A549 (cell line): ENCODE measurements at regions not wholly inside any gene's neighbourhood (a gene's known extent, or its start where the extent isn't known, plus 50 kb on each side); places are given as distances from the start of the nearest gene placed in this dataset.

Experiments used
- ATAC-seq, 2 experiments: fragments of 200-7000 bp in 1 of 2; fragments of >200 bp in 1 of 2; cut with Nextera tagmentation in 1 of 2; cut with Tn5 transposase in 1 of 2; 3 replicates each; pipeline versions ENCODE4 v1.8.0 to v1.9.1; 2018 to 2020; ENCODE audit warnings: mild to moderate bottlenecking in 1 of 2, moderate library complexity in 1 of 2
- CTCF ChIA-PET: fragments of 300-600 bp; sonication (Branson Sonifier 250); formaldehyde crosslinking; extraction: SDS; loops from one replicate; lab custom pipeline; 2021; ENCODE audit warnings: antibody characterized with exemption, inconsistent platforms; lab: Yijun Ruan, JAX
- POLR2A ChIA-PET: fragments of 350-600 bp; formaldehyde crosslinking; extraction: SDS; loops from one replicate; lab custom pipeline; 2021; ENCODE audit warnings: antibody characterized with exemption, inconsistent platforms; lab: Yijun Ruan, JAX
- DNase-seq, 2 experiments: peaks; one replicate each; pipeline versions ENCODE4 v3.0.0 to v3.0.0-alpha.2; 2011 to 2016; ENCODE audit warnings: low read depth in 1 of 2, low spot score in 1 of 2
- FAIRE-seq: peaks from 2 replicates; lab custom pipeline; 2011; peaks lifted over from hg19 to GRCh38; lab: Jason Lieb, UNC
- H3K27ac ChIP-seq, 2 experiments: fragments of >200 bp; sonication (Bioruptor Twin); formaldehyde crosslinking; 3 replicates each; pipeline ENCODE4 v1.5.1; 2016 to 2017
- H3K4me1 ChIP-seq: fragments of >200 bp; sonication (Bioruptor Twin); formaldehyde crosslinking; 3 replicates; pipeline ENCODE4 v1.6.1; 2016
- H3K4me2 ChIP-seq: fragments of >200 bp; sonication (Bioruptor Twin); formaldehyde crosslinking; 3 replicates; pipeline ENCODE4 v1.6.1; 2016
- H3K4me3 ChIP-seq: fragments of >200 bp; sonication (Bioruptor Twin); formaldehyde crosslinking; 3 replicates; pipeline ENCODE4 v1.5.1; 2016
- H3K9me3 ChIP-seq: fragments of >200 bp; sonication (Bioruptor Twin); formaldehyde crosslinking; 3 replicates; pipeline ENCODE4 v1.6.1; 2016
- BCL3 ChIP-seq: fragments of >200 bp; sonication (Bioruptor Twin); formaldehyde crosslinking; IDR thresholded peaks from 3 replicates; pipeline ENCODE4 v1.6.1; 2016
- BHLHE40 ChIP-seq: IDR thresholded peaks from 2 replicates; pipeline ENCODE4 v1.6.1; 2012; ENCODE audit warnings: low read depth, low read length, inconsistent platforms
- CHD2 ChIP-seq: fragments of 150-350 bp; IDR thresholded peaks from 2 replicates; pipeline ENCODE4 v1.6.1; 2014; ENCODE audit warnings: low read length; ENCODE audit not compliant: partially characterized antibody
- FOSB ChIP-seq: fragments of 250-450 bp; sonication (Bioruptor Pico); IDR thresholded peaks from 2 replicates; pipeline ENCODE4 v1.5.0; 2020; ENCODE audit warnings: mild to moderate bottlenecking, moderate library complexity
- FOSL2 ChIP-seq, 2 experiments: fragments of 450-650 bp in 1 of 2; fragments of >200 bp in 1 of 2; sonication (Bioruptor Twin) in 1 of 2; formaldehyde crosslinking; IDR thresholded peaks; 2 replicates each; pipeline versions ENCODE4 v1.5.0 to v1.6.1; 2016 to 2020; ENCODE audit warnings: mild to moderate bottlenecking in 1 of 2, moderate library complexity in 1 of 2
- FOXS1 ChIP-seq: fragments of 250-450 bp; sonication (Bioruptor Pico); IDR thresholded peaks from 2 replicates; pipeline ENCODE4 v1.5.0; 2020; ENCODE audit warnings: mild to moderate bottlenecking, moderate library complexity
- GATA3 ChIP-seq: IDR thresholded peaks from 2 replicates; pipeline ENCODE4 v1.6.1; 2012; ENCODE audit warnings: borderline replicate concordance
- HEYL ChIP-seq: fragments of 250-450 bp; sonication (Bioruptor Pico); IDR thresholded peaks from 2 replicates; pipeline ENCODE4 v1.8.0; 2021; ENCODE audit warnings: mild to moderate bottlenecking, moderate library complexity
- HOXB13 ChIP-seq: fragments of 250-450 bp; sonication (Bioruptor Pico); IDR thresholded peaks from 2 replicates; pipeline ENCODE4 v1.5.0; 2020; ENCODE audit warnings: low read depth, mild to moderate bottlenecking, moderate library complexity
- HOXB5 ChIP-seq: fragments of 250-450 bp; sonication (Bioruptor Pico); IDR thresholded peaks from 2 replicates; pipeline ENCODE4 v1.5.0; 2020; ENCODE audit warnings: mild to moderate bottlenecking, moderate library complexity
- KDM1A ChIP-seq: fragments of 200-600 bp; sonication (generic); IDR thresholded peaks from 2 replicates; pipeline ENCODE4 v1.6.1; 2016; ENCODE audit warnings: low read depth, mild to moderate bottlenecking
- MAFK ChIP-seq: fragments of 450-650 bp; IDR thresholded peaks from 2 replicates; pipeline ENCODE4 v1.6.1; 2014; ENCODE audit not compliant: partially characterized antibody
- MAZ ChIP-seq: fragments of 150-350 bp; IDR thresholded peaks from 2 replicates; pipeline ENCODE4 v1.6.1; 2014; ENCODE audit warnings: antibody characterized with exemption, low read depth, low read length, borderline replicate concordance
- MYC ChIP-seq: IDR thresholded peaks from 2 replicates; pipeline ENCODE4 v1.6.1; 2012; ENCODE audit warnings: mild to moderate bottlenecking, inconsistent platforms, low read length, improper control_type of control experiment, borderline replicate concordance
- NFE2L2 ChIP-seq: fragments of 150-350 bp; conservative IDR thresholded peaks from 2 replicates; pipeline ENCODE4 v1.6.1; 2014; ENCODE audit warnings: low read length
- NPAS2 ChIP-seq: fragments of 250-450 bp; sonication (Bioruptor Pico); IDR thresholded peaks from 2 replicates; pipeline ENCODE4 v1.8.0; 2022; ENCODE audit warnings: mild to moderate bottlenecking, moderate library complexity, borderline replicate concordance
- NR3C1 ChIP-seq: fragments of >200 bp; sonication (Bioruptor Twin); formaldehyde crosslinking; IDR thresholded peaks from 3 replicates; pipeline ENCODE4 v1.6.1; 2017
- PBX3 ChIP-seq: IDR thresholded peaks from 2 replicates; pipeline ENCODE4 v1.6.1; 2012
- PHF8 ChIP-seq: fragments of 200-600 bp; sonication (generic); IDR thresholded peaks from 2 replicates; pipeline ENCODE4 v1.6.1; 2016; ENCODE audit warnings: low read depth, mild to moderate bottlenecking, antibody characterized with exemption, moderate library complexity, borderline replicate concordance
- POLR2AphosphoS2 ChIP-seq: conservative IDR thresholded peaks from 2 replicates; pipeline ENCODE4 v1.6.1; 2012; ENCODE audit warnings: low read length, improper control_type of control experiment, inconsistent platforms
- RAD21 ChIP-seq, 2 experiments: fragments of >200 bp in 1 of 2; sonication (Bioruptor Twin) in 1 of 2; formaldehyde crosslinking in 1 of 2; IDR thresholded peaks in 1 of 2; conservative IDR thresholded peaks in 1 of 2; 2 replicates in 1 of 2; 3 replicates in 1 of 2; pipeline ENCODE4 v1.6.1; 2012 to 2018; ENCODE audit warnings: inconsistent platforms in 1 of 2
- RARB ChIP-seq: fragments of 250-450 bp; sonication (Bioruptor Pico); IDR thresholded peaks from 2 replicates; pipeline ENCODE4 v1.8.0; 2021; ENCODE audit warnings: mild to moderate bottlenecking, moderate library complexity
- RFX5 ChIP-seq: fragments of 450-650 bp; IDR thresholded peaks from 2 replicates; pipeline ENCODE4 v1.7.1; 2014; ENCODE audit warnings: antibody characterized with exemption, mild to moderate bottlenecking, moderate library complexity
- RNF2 ChIP-seq: fragments of 200-600 bp; sonication (generic); IDR thresholded peaks from 2 replicates; pipeline ENCODE4 v1.6.1; 2016; ENCODE audit warnings: low read depth, mild to moderate bottlenecking, antibody characterized with exemption, moderate library complexity, borderline replicate concordance
- TP53 ChIP-seq: fragments of 250-450 bp; sonication (Bioruptor Pico); IDR thresholded peaks from 2 replicates; pipeline ENCODE4 v1.5.0; 2021; ENCODE audit warnings: mild to moderate bottlenecking, moderate library complexity
- ZFP36 ChIP-seq: fragments of 450-650 bp; IDR thresholded peaks from 2 replicates; pipeline ENCODE4 v1.6.1; 2014; ENCODE audit warnings: borderline replicate concordance; ENCODE audit not compliant: partially characterized antibody
- ZNF302 ChIP-seq: fragments of 250-450 bp; sonication (Bioruptor Pico); IDR thresholded peaks from 2 replicates; pipeline ENCODE4 v1.9.0; 2021; ENCODE audit warnings: inconsistent platforms, mild to moderate bottlenecking, moderate library complexity
- ZSCAN20 ChIP-seq: fragments of 250-450 bp; sonication (Bioruptor Pico); IDR thresholded peaks from 2 replicates; pipeline ENCODE4 v1.8.0; 2022; ENCODE audit warnings: mild to moderate bottlenecking, moderate library complexity
- WGBS: methylation state at CpG from one replicate; pipeline ENCODE4 v1.1.6; 2017; ENCODE audit errors: missing lambda C conversion rate; 5-methylcytosine and 5-hydroxymethylcytosine counted together
- TF ChIP-seq, protein P1 (sequence below): fragments of >200 bp; sonication (Bioruptor Twin); formaldehyde crosslinking; IDR thresholded peaks from 3 replicates; pipeline ENCODE4 v1.5.1; 2016
- TF ChIP-seq, protein P2 (sequence below): fragments of 150-350 bp; IDR thresholded peaks from 2 replicates; pipeline ENCODE4 v1.6.1; 2014; ENCODE audit warnings: low read depth, mild to moderate bottlenecking, low read length

- WGBS = 47% methylated on average over 3 of the region's 3 CpGs
- no peak overlapping the region for H3K27ac ChIP-seq
- H3K4me1 ChIP-seq = no peaks in the 10 kb centered on the region
- no peak overlapping the region for H3K4me2 ChIP-seq
- DNase-seq (no peak), FAIRE-seq (no peak), ATAC-seq (no peak)
- ChIA-PET POLR2A (no interaction called here), CTCF (interaction anchor here (1.7 to 1.9 kb wide), 3 partner anchors 9 to 170 kb away, joined by 4 to 5 read pairs (median 5); no protein-coding TSS in a partner anchor)
- H3K4me3 ChIP-seq = no peak overlapping the region
- no peaks in the 10 kb centered on the region for H3K9me3 ChIP-seq
- no peak for TF ChIP-seq BCL3
- no peak for TF ChIP-seq KDM1A
- no peak for TF ChIP-seq FOSL2 (IDR thresholded peaks at IDR 0.05)
- TF ChIP-seq FOSL2 (CRISPR knock-in tag; IDR thresholded peaks at IDR 0.05) = no peak
- TF ChIP-seq ZFP36 = no peak
- TF ChIP-seq BHLHE40 = no peak
- no peak for TF ChIP-seq PHF8
- TF ChIP-seq RNF2 = no peak
- TF ChIP-seq ZNF302 (CRISPR knock-in tag) = no peak
- TF ChIP-seq RAD21 (conservative IDR thresholded peaks at IDR 0.05 in 1 of 2, IDR thresholded peaks at IDR 0.05 in 1 of 2) = no peak
- no peak for TF ChIP-seq CHD2
- no peak for TF ChIP-seq MAZ
- no peak for TF ChIP-seq HOXB13
- no peak for TF ChIP-seq RARB
- no peak for TF ChIP-seq PBX3
- no peak for TF ChIP-seq POLR2AphosphoS2
- TF ChIP-seq HOXB5 (CRISPR knock-in tag) = no peak
- TF ChIP-seq HEYL (CRISPR knock-in tag) = no peak
- no peak for TF ChIP-seq RFX5
Observed at GRCh38 chr9:89929315-89929672, 324.5 kb downstream of the GADD45G start.

DNA sequence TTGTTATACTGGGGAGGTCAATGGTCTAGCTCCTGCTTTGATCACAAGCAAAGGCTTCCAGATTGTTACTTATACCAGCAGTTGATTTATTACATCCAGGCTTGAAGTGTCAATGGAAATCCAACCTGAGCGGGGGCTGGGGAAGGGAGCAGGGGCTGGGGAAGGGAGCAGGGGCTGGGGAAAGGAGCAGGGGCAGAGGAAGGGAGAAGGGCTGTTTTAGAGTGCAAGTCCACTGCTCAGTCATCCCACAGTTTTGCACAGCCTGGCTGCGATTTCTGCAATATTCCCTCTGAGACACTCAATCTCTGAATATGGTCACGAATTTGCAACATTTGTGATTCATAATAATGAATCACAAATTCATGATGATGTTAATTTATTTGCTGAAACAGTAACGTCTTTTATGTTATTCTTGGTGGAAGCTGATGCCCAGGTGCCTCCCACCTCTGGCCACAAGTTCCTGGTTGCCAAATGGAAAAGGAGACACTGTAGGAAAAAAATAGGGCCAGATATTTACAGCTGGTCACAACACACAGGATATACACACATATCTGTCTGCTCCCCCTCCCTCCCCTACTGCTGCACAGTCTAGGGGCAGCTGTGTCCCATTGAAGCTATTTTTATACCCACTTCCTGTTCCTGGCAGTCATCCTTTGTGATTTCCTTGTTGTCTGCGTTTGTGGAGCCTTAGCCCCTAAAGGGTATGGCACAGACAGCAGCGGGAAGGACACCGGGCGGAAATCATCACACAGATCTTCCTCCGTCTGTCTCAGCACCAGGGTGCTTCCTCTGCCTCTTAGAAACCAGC, 325.1 kb downstream of the GADD45G start:
- no peaks in the 10 kb centered on the region for H3K4me1 ChIP-seq
- ChIA-PET CTCF (interaction anchor here (1.3 to 1.7 kb wide), 2 partner anchors 15 to 170 kb away, joined by 3 to 5 read pairs; no protein-coding TSS in a partner anchor), POLR2A (no interaction called here)
- no peak overlapping the region for H3K4me2 ChIP-seq
- H3K27ac ChIP-seq = no peak overlapping the region
- WGBS = 43% methylated on average over 8 of the region's 9 CpGs
- no peaks in the 10 kb centered on the region for H3K9me3 ChIP-seq
- FAIRE-seq = no peak
- no peak overlapping the region for H3K4me3 ChIP-seq
- no peak for DNase-seq
- ATAC-seq = no peak
- TF ChIP-seq RNF2 (no peak), FOSB (CRISPR knock-in tag) (no peak), CHD2 (no peak), PHF8 (no peak), MYC (no peak), GATA3 (no peak), NPAS2 (CRISPR knock-in tag) (no peak), FOXS1 (CRISPR knock-in tag) (no peak), FOSL2 (IDR thresholded peaks at IDR 0.05) (no peak), FOSL2 (CRISPR knock-in tag; IDR thresholded peaks at IDR 0.05) (no peak), NFE2L2 (no peak), MAFK (no peak), ZSCAN20 (CRISPR knock-in tag) (no peak), TP53 (CRISPR knock-in tag) (no peak), BCL3 (no peak), NR3C1 (no peak)
- TF ChIP-seq, protein P1, sequence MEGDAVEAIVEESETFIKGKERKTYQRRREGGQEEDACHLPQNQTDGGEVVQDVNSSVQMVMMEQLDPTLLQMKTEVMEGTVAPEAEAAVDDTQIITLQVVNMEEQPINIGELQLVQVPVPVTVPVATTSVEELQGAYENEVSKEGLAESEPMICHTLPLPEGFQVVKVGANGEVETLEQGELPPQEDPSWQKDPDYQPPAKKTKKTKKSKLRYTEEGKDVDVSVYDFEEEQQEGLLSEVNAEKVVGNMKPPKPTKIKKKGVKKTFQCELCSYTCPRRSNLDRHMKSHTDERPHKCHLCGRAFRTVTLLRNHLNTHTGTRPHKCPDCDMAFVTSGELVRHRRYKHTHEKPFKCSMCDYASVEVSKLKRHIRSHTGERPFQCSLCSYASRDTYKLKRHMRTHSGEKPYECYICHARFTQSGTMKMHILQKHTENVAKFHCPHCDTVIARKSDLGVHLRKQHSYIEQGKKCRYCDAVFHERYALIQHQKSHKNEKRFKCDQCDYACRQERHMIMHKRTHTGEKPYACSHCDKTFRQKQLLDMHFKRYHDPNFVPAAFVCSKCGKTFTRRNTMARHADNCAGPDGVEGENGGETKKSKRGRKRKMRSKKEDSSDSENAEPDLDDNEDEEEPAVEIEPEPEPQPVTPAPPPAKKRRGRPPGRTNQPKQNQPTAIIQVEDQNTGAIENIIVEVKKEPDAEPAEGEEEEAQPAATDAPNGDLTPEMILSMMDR = no peak
- TF ChIP-seq, protein P2, sequence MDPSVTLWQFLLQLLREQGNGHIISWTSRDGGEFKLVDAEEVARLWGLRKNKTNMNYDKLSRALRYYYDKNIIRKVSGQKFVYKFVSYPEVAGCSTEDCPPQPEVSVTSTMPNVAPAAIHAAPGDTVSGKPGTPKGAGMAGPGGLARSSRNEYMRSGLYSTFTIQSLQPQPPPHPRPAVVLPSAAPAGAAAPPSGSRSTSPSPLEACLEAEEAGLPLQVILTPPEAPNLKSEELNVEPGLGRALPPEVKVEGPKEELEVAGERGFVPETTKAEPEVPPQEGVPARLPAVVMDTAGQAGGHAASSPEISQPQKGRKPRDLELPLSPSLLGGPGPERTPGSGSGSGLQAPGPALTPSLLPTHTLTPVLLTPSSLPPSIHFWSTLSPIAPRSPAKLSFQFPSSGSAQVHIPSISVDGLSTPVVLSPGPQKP = no peak
